ENCODE measurements at regions not wholly inside any gene's neighbourhood (a gene's known extent, or its start where the extent isn't known, plus 50 kb on each side); places are given as distances from the start of the nearest gene placed in this dataset.

DNA sequence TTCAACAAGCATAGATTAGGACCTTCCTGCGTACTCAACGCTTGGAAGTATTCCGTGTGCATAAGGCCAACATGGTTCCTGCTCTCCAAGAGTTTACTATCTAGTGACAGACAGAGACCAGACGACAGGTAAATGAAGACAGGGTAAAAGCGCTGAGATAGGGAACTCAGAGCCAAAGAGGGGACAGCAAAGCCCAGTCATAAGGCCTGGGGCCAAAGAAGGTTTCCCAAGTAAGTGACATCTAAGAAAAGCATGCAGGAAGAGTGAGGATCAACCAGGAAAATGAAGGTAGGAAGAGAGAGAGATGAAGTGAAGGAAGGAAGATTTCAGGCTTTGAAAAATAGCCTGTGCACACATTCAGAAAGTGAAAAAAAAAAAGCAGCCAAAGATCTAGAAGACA, 76.9 kb upstream of the CDH20 start:
- DNase-seq (ENCODE audit: low spot score), result no peak

DNA sequence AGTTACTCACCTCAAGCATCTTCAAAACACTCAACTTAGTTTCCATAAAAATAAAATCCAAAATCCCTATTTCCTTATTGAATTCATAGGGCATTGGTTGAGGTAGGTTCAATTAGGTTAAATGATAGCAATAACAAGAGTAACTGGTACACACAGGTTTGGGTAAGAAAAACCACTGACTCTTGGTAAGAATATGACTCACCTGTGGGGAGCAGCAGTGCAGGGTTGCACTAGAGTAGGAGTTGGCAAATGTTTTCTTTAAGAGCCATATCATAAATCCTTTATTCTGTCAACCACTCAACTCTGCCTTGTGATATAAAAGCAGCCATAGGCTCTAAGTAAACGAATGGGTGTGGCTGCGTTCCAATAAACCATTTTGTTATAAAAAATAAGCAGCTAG, 71.4 kb upstream of the CDH20 start:
- no peak for DNase-seq (ENCODE audit: low spot score)

DNA sequence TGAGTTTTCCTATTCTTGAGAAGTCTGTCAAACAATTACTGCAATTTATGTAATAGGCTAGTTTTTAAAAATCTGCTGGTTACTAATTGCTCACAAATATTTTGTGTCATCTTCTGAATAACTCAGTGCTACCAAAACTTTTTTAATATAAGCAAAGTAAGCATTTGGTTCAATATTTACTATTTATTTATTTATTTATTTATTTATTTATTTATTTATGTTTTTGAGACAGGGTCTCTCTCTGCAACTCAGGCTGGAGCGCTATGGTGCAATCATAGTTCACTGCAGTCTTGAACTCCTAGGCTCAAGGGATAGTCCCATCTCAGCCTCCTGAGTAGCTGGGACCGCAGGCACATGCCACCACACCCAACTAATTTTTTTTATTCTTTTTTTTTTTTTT, 60.4 kb upstream of the CDH20 start:
- DNase-seq (ENCODE audit: low spot score), result no peak

DNA sequence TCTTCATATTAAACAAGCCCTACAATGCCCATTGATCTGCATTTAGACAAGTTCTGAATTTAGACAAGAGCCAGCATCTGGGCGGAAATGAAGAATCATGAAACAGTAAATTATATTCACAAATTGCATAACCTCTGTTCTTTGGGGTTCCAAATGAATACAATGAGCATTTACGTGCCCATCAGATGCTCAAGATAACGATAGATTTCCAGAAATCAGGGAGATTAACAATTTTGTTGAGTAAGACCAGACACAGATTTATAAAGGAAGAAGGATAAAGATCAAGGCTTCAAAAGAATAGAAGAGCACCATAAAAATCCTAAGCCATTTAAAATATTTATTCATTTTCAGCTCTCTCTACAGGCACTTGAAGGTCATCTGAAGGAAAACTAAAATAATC, 59.7 kb upstream of the CDH20 start:
- DNase-seq (ENCODE audit: low spot score), result no peak

DNA sequence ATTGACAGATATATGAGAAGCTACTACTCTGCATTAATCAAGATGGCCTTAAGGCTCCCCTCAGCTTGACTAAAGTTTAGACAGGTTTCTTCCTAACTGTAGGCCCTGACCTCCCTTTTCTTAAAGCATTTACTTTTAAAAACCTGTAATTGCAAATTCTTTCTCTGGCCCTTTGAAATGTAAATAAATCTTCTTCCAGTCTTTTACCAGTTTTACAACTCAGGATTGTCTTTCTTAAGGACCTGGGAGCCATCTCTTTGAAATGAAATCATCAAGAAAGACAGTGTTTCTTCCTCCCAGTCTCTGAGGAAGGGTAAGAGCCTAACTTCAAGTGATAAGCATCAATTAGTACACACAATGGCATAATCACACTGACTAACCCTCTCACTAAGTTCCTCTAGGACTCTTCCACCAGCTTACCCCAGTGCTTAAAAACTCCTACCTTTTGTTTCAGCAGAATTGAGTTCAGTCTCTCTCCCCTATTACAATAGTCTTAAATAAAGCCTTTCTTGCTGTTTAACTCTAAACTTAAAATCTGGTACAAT, 58.7 kb upstream of the CDH20 start:
- no peak for DNase-seq (ENCODE audit: low spot score)

DNA sequence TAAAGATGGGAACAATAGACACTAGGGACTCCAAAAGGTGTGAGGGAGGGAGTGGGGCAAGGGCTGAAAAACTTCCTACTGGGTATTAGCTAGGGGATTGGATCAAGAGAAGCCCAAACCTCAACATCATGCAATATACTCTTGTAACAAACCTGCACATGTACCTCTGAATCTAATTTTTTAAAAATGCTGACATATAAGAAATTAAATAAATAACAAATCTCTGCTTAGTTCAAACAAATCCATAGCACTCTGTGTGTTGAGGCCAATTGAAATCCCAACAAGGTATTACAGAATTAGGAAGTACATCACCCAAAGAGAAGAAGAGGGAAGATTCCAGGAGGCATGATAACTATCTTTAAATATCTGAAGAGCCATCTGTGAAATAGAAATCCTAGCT, 55.4 kb upstream of the CDH20 start:
- DNase-seq (ENCODE audit: low spot score), result no peak

DNA sequence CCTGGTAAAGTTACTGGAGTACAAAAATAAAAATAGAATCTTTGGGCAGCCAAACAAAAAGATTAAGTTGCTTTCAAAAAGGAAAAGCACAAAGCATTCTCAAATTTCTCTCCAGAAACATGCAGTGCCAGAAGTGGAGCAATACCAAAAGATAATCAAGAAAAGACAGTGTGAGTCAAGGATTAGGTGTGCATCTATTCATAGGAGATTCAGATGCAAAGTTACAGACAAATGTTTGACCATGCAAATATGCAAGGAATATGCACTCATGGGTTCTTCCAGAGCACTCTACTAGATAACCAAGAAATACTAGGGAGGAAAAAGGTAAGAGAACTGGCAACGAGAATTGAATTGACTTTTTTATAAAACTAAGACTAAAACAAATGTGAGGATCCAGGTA, 51.8 kb upstream of the CDH20 start:
- DNase-seq (ENCODE audit: low spot score), result no peak

DNA sequence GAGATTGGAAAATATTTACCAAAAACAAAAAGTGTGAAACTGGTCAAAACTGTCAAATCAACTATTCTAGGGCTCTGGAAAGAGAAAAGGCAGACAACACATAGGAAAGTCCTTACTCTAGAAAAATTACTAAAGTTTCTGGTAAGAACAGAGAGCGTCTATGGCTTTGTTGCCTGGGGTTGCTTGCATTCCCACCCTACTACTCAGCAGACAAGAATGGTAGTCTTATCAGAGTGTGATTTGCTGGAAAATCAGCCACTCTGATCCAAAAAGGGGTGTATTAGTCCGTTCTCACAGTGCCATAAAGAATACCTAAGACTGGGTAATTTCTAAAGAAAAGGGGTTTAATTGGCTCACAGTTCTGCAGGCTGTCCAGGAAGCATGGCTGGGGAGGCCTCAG, 50.3 kb upstream of the CDH20 start:
- DNase-seq (ENCODE audit: low spot score), result no peak
